Esophagus squamous epithelium (tissue), 5 donors: ENCODE measurements at regions not wholly inside any gene's neighbourhood (a gene's known extent, or its start where the extent isn't known, plus 50 kb on each side); places are given as distances from the start of the nearest gene placed in this dataset.

Experiments used
- DNase-seq: peaks from one replicate; lab custom pipeline; 2025; lab: John Stamatoyannopoulos, UW
- H3K27ac ChIP-seq, 4 donors: fragments of 200-600 bp; sonication (generic); one replicate each; pipeline ENCODE4 v1.5.1; 2016 to 2019; ENCODE audit warnings: mild to moderate bottlenecking in 1 of 4
- H3K27me3 ChIP-seq, 4 donors: fragments of 200-600 bp; sonication (generic); 1 replicate in 3 of 4; 2 replicates in 1 of 4; pipeline versions ENCODE4 v1.5.1 to v1.6.0; 2017 to 2021; ENCODE audit warnings: antibody characterized with exemption in 1 of 4
- H3K36me3 ChIP-seq, 3 donors: fragments of 200-600 bp; sonication (generic); one replicate each; pipeline ENCODE4 v1.5.1; 2016 to 2019
- H3K4me1 ChIP-seq, 3 donors: fragments of 200-600 bp; sonication (generic); one replicate each; pipeline ENCODE4 v1.5.1; 2017 to 2019
- H3K4me3 ChIP-seq, 4 donors: fragments of 200-600 bp; sonication (generic); 1 replicate in 3 of 4; 2 replicates in 1 of 4; pipeline ENCODE4 v1.5.1; 2016 to 2019; ENCODE audit warnings: mild to moderate bottlenecking in 2 of 4, moderate library complexity in 1 of 4
- H3K9me3 ChIP-seq, 3 donors: fragments of 200-600 bp; sonication (generic); one replicate each; pipeline ENCODE4 v1.5.1; 2016 to 2019
- CTCF ChIP-seq, 6 experiments: fragments of 450-650 bp in 4 of 6; fragments of 200-600 bp in 2 of 6; sonication (generic) in 2 of 6; IDR thresholded peaks; one replicate each; pipeline ENCODE4 v1.5.1; 2016 to 2019; ENCODE audit warnings: antibody characterized with exemption in 6 of 6, mild to moderate bottlenecking in 4 of 6, moderate library complexity in 4 of 6
- POLR2A ChIP-seq, 4 donors: fragments of 450-650 bp; IDR thresholded peaks; one replicate each; pipeline ENCODE4 v1.6.1; 2017; ENCODE audit warnings: antibody characterized with exemption in 4 of 4, mild to moderate bottlenecking in 4 of 4, moderate library complexity in 3 of 4
- WGBS, 2 donors: methylation state at CpG; one replicate each; pipeline ENCODE4 v1.1.5; 2018; 5-methylcytosine and 5-hydroxymethylcytosine counted together
- intact Hi-C: fragments of 100-400 bp; cut with DNase I; formaldehyde crosslinking; loops from one replicate; pipeline ENCODE4 v1.15.0; 2022
- donor health status: DM: yes; HTN: yes; CAD: no.

- no peaks in the 10 kb centered on the region for H3K27me3 ChIP-seq
- H3K9me3 ChIP-seq, result no peaks in the 10 kb centered on the region
- no peak overlapping the region for H3K27ac ChIP-seq
- intact Hi-C loops, result no loop called here
- WGBS, 2 donors, result 77 to 80% methylated on average over 9 of the region's 9 CpGs
- H3K4me1 ChIP-seq, result no peaks in the 10 kb centered on the region
- TF ChIP-seq POLR2A (IDR thresholded peaks at IDR 0.05), result no peak
- TF ChIP-seq CTCF (IDR thresholded peaks at IDR 0.05), result no peak
- H3K4me3 ChIP-seq, result no peak overlapping the region
- no peak for DNase-seq
- no peaks in the 10 kb centered on the region for H3K36me3 ChIP-seq
Measured at GRCh38 chr7:51679358-51679757, 362.7 kb upstream of the COBL start.

GRCh38 chr7:51666751-51667150, 350.1 kb upstream of the COBL start:
- DNase-seq, result no peak
- 18 to 20% methylated on average over 5 of the region's 5 CpGs for WGBS, 2 donors
- TF ChIP-seq CTCF (IDR thresholded peaks at IDR 0.05) (no peak), POLR2A (IDR thresholded peaks at IDR 0.05) (no peak)

GRCh38 chr7:51666266-51666665, 349.7 kb upstream of the COBL start:
- 8 to 12% methylated on average over 3 of the region's 3 CpGs for WGBS, 2 donors
- Histone ChIP-seq H3K9me3 (no peaks in the 10 kb centered on the region), H3K27ac (no peak overlapping the region), H3K36me3 (no peaks in the 10 kb centered on the region), H3K4me3 (no peak overlapping the region), H3K27me3 (peaks cover 0 to 6% (median 0%) of the 10 kb centered on the region in 4 donors), H3K4me1 (no peaks in the 10 kb centered on the region)
- intact Hi-C loops, result no loop called here
- DNase-seq, result no peak
- TF ChIP-seq POLR2A (IDR thresholded peaks at IDR 0.05) (no peak), CTCF (IDR thresholded peaks at IDR 0.05) (no peak)

More at GRCh38 chr7:51666751-51667150, 350.1 kb upstream of the COBL start:
- H3K9me3 ChIP-seq, result no peaks in the 10 kb centered on the region
- H3K36me3 ChIP-seq, result no peaks in the 10 kb centered on the region
- intact Hi-C loops, result no loop called here
- H3K4me3 ChIP-seq, result no peak overlapping the region
- no peaks in the 10 kb centered on the region for H3K4me1 ChIP-seq
- no peak overlapping the region for H3K27ac ChIP-seq
- peaks cover 0 to 5% (median 0%) of the 10 kb centered on the region in 4 donors for H3K27me3 ChIP-seq

- 55 to 60% methylated on average over 7 of the region's 7 CpGs for WGBS, 2 donors
- Histone ChIP-seq H3K4me1 (no peaks in the 10 kb centered on the region), H3K4me3 (no peak overlapping the region), H3K27me3 (peaks cover 0 to 6% (median 0%) of the 10 kb centered on the region in 4 donors), H3K36me3 (no peaks in the 10 kb centered on the region), H3K27ac (no peak overlapping the region), H3K9me3 (no peaks in the 10 kb centered on the region)
- TF ChIP-seq CTCF (IDR thresholded peaks at IDR 0.05) (no peak), POLR2A (IDR thresholded peaks at IDR 0.05) (no peak)
- intact Hi-C loops, result no loop called here
- no peak for DNase-seq
Measured at GRCh38 chr7:51665045-51665780, 348.6 kb upstream of the COBL start.

GRCh38 chr7:51660516-51660915, 343.9 kb upstream of the COBL start:
- no peak overlapping the region for H3K27ac ChIP-seq
- intact Hi-C loops, result no loop called here
- no peaks in the 10 kb centered on the region for H3K4me1 ChIP-seq
- WGBS, 2 donors, result 81 to 88% methylated on average over 4 to 7 of the region's 7 CpGs
- H3K36me3 ChIP-seq, result no peaks in the 10 kb centered on the region
- peaks cover 0 to 10% (median 0%) of the 10 kb centered on the region in 4 donors for H3K27me3 ChIP-seq
- H3K9me3 ChIP-seq, result no peaks in the 10 kb centered on the region
- no peak overlapping the region for H3K4me3 ChIP-seq
- no peak for TF ChIP-seq CTCF (IDR thresholded peaks at IDR 0.05)
- no peak for TF ChIP-seq POLR2A (IDR thresholded peaks at IDR 0.05)
- no peak for DNase-seq
